SK-N-SH (cell line): ENCODE measurements at regions not wholly inside any gene's neighbourhood (a gene's known extent, or its start where the extent isn't known, plus 50 kb on each side); places are given as distances from the start of the nearest gene placed in this dataset.

Source experiments
- CTCF ChIA-PET: fragments of 300-600, 350-600 bp; formaldehyde crosslinking; extraction: SDS; loops from one replicate; lab custom pipeline; 2021; lab: Yijun Ruan, JAX
- POLR2A ChIA-PET: fragments of 350-600 bp; sonication (Branson Sonifier 250); formaldehyde crosslinking; extraction: SDS; loops from one replicate; lab custom pipeline; 2020; ENCODE audit warnings: antibody characterized with exemption, inconsistent platforms; lab: Yijun Ruan, JAX
- DNase-seq: peaks from one replicate; pipeline ENCODE4 v3.0.0; 2012
- H2AFZ ChIP-seq: fragments of 200-600 bp; sonication (generic); 2 replicates; pipeline ENCODE4 v1.8.1; 2016; ENCODE audit warnings: antibody characterized with exemption, mild to moderate bottlenecking, low read depth
- H3F3A ChIP-seq: fragments of 200-600 bp; sonication (generic); replicated peaks from 2 replicates; pipeline ENCODE3; 2016; ENCODE audit warnings: antibody characterized with exemption, mild to moderate bottlenecking; ENCODE audit not compliant: insufficient read depth
- H3K27ac ChIP-seq, 2 experiments: fragments of 200-500 bp in 1 of 2; fragments of 200-600 bp in 1 of 2; sonication (Bioruptor generic) in 1 of 2; sonication (generic), shearing (Covaris generic) in 1 of 2; 2 replicates each; pipeline versions ENCODE4 v1.5.1 to v1.6.1; 2014 to 2016; ENCODE audit warnings: low read depth in 2 of 2, inconsistent platforms in 1 of 2, low read length in 1 of 2, mild to moderate bottlenecking in 1 of 2, mixed read lengths in 1 of 2
- H3K27me3 ChIP-seq: fragments of 200-600 bp; sonication (generic), shearing (Covaris generic); 2 replicates; pipeline ENCODE4 v1.6.1; 2016; ENCODE audit warnings: mixed run types; ENCODE audit not compliant: insufficient read depth
- H3K36me3 ChIP-seq, 2 experiments: fragments of 200-500 bp in 1 of 2; fragments of 200-600 bp in 1 of 2; sonication (Bioruptor generic) in 1 of 2; sonication (generic) in 1 of 2; replicated peaks in 1 of 2; 2 replicates each; pipeline versions ENCODE3 to v1.5.1; 2014 to 2016; ENCODE audit warnings: low read length in 1 of 2, mild to moderate bottlenecking in 1 of 2; ENCODE audit not compliant: insufficient read depth in 2 of 2, control insufficient read depth in 1 of 2
- H3K4me1 ChIP-seq, 2 experiments: fragments of 200-500 bp in 1 of 2; fragments of 200-600 bp in 1 of 2; sonication (Bioruptor generic) in 1 of 2; sonication (generic), shearing (Covaris generic) in 1 of 2; 2 replicates each; pipeline versions ENCODE4 v1.5.1 to v1.6.1; 2014 to 2016; ENCODE audit warnings: low read depth in 1 of 2, low read length in 1 of 2, mixed run types in 1 of 2; ENCODE audit not compliant: insufficient read depth in 2 of 2, control insufficient read depth in 1 of 2
- H3K4me2 ChIP-seq: fragments of 200-600 bp; sonication (generic), shearing (Covaris generic); 2 replicates; pipeline ENCODE4 v1.6.1; 2017; ENCODE audit warnings: mixed run types
- H3K4me3 ChIP-seq, 2 experiments: fragments of 200-500 bp in 1 of 2; fragments of 200-600 bp in 1 of 2; sonication (Bioruptor generic) in 1 of 2; sonication (generic), shearing (Covaris generic) in 1 of 2; 2 replicates each; pipeline versions ENCODE4 v1.5.1 to v1.8.1; 2014 to 2016; ENCODE audit warnings: low read depth in 2 of 2, inconsistent platforms in 1 of 2, low read length in 1 of 2, mild to moderate bottlenecking in 1 of 2, mixed read lengths in 1 of 2, moderate library complexity in 1 of 2
- H3K79me2 ChIP-seq: fragments of 200-600 bp; sonication (generic); 2 replicates; pipeline ENCODE4 v1.8.1; 2017; ENCODE audit warnings: mild to moderate bottlenecking; ENCODE audit not compliant: insufficient read depth
- H3K9ac ChIP-seq: fragments of 200-600 bp; sonication (generic); 2 replicates; pipeline ENCODE4 v1.6.1; 2017; ENCODE audit warnings: mixed run types
- H3K9me2 ChIP-seq: fragments of 200-600 bp; sonication (generic); 2 replicates; pipeline ENCODE4 v1.6.1; 2017; ENCODE audit warnings: mixed run types
- H3K9me3 ChIP-seq: fragments of 200-600 bp; sonication (generic); 2 replicates; pipeline ENCODE4 v1.6.1; 2017; ENCODE audit warnings: mixed run types, mild to moderate bottlenecking, moderate library complexity
- H4K20me1 ChIP-seq: fragments of 200-600 bp; sonication (generic); 2 replicates; pipeline ENCODE4 v1.6.1; 2017; ENCODE audit warnings: mild to moderate bottlenecking, mixed run types; ENCODE audit not compliant: insufficient read depth
- CHD2 ChIP-seq: fragments of 150-350 bp; IDR thresholded peaks from 2 replicates; pipeline ENCODE4 v1.6.1; 2018; ENCODE audit warnings: low read length; ENCODE audit not compliant: partially characterized antibody
- CTCF ChIP-seq: fragments of 200-600 bp; sonication (generic); IDR thresholded peaks from 2 replicates; pipeline ENCODE4 v1.6.1; 2017; ENCODE audit warnings: antibody characterized with exemption, mild to moderate bottlenecking, moderate library complexity
- EZH2phosphoT487 ChIP-seq: fragments of 200-600 bp; sonication (generic); IDR thresholded peaks from 2 replicates; pipeline ENCODE4 v1.6.1; 2017; ENCODE audit warnings: low read depth, mixed run types, mild to moderate bottlenecking, antibody characterized with exemption, moderate library complexity, borderline replicate concordance
- FOXJ3 ChIP-seq: sonication (generic); formaldehyde crosslinking; IDR thresholded peaks from 2 replicates; pipeline ENCODE4 v1.5.1; 2020; ENCODE audit warnings: mild to moderate bottlenecking, missing genetic modification reagents
- GABPA ChIP-seq: IDR thresholded peaks from 2 replicates; pipeline ENCODE4 v1.4.0; 2012; ENCODE audit warnings: low read depth, mild to moderate bottlenecking
- GATA2 ChIP-seq: sonication (generic); formaldehyde crosslinking; IDR thresholded peaks from 2 replicates; pipeline ENCODE4 v1.5.0; 2020; ENCODE audit warnings: mild to moderate bottlenecking, missing genetic modification reagents
- JUND ChIP-seq: IDR thresholded peaks from 2 replicates; pipeline ENCODE4 v1.4.0; 2012
- MAX ChIP-seq: IDR thresholded peaks from 2 replicates; pipeline ENCODE4 v1.4.0; 2012; ENCODE audit warnings: low read depth
- MEF2A ChIP-seq: IDR thresholded peaks from 2 replicates; pipeline ENCODE4 v1.4.0; 2012; ENCODE audit warnings: low read depth, borderline replicate concordance
- MXI1 ChIP-seq: IDR thresholded peaks from 2 replicates; pipeline ENCODE4 v1.6.1; 2012; ENCODE audit warnings: mild to moderate bottlenecking, low read depth, low read length, improper control_type of control experiment
- PBX3 ChIP-seq: IDR thresholded peaks from 2 replicates; pipeline ENCODE4; 2012
- REST ChIP-seq: IDR thresholded peaks from 2 replicates; pipeline ENCODE4 v1.6.1; 2012; ENCODE audit warnings: mild to moderate bottlenecking, low read depth, low read length, moderate library complexity
- RXRA ChIP-seq: IDR thresholded peaks from 2 replicates; pipeline ENCODE4 v1.4.0; 2012; ENCODE audit warnings: low read depth, mild to moderate bottlenecking, borderline replicate concordance
- SMC3 ChIP-seq: IDR thresholded peaks from 2 replicates; pipeline ENCODE4 v1.6.1; 2012; ENCODE audit warnings: low read depth, low read length, improper control_type of control experiment
- TCF12 ChIP-seq: IDR thresholded peaks from 2 replicates; pipeline ENCODE4 v1.4.0; 2012
- WGBS: methylation state at CpG from one replicate; pipeline ENCODE4 v1.1.6; 2017; ENCODE audit warnings: low lambda C conversion rate; 5-methylcytosine and 5-hydroxymethylcytosine counted together

- TF ChIP-seq CTCF, result no peak
- no peak for TF ChIP-seq CHD2
- no peak for TF ChIP-seq SMC3
- TF ChIP-seq JUND, result no peak; the same call in 1 of the 2 replicates
Measured at GRCh38 chr9:109600142-109600541, 102.0 kb upstream of the PTPN3 start (continued).

- no peaks in the 10 kb centered on the region for H3K9me2 ChIP-seq
- ChIA-PET POLR2A (no interaction called here), CTCF (no interaction called here)
- no peak overlapping the region for H3K9ac ChIP-seq
- no peaks in the 10 kb centered on the region for H3K4me1 ChIP-seq
- no peak overlapping the region for H2AFZ ChIP-seq
- peaks cover 10% of the 10 kb centered on the region for H3F3A ChIP-seq
- TF ChIP-seq PBX3 (no peak), MEF2A (no peak), MXI1 (no peak), JUND (no peak), CHD2 (no peak), REST (no peak), MAX (no peak), GATA2 (CRISPR knock-in tag) (no peak), TCF12 (no peak), RXRA (no peak), FOXJ3 (no peak), GABPA (no peak), EZH2phosphoT487 (no peak)
- H3K27me3 ChIP-seq, result peaks cover 20% of the 10 kb centered on the region
- no peak overlapping the region for H3K4me3 ChIP-seq
- H3K9me3 ChIP-seq, result no peaks in the 10 kb centered on the region
- H4K20me1 ChIP-seq, result no peaks in the 10 kb centered on the region
- 21% methylated on average over 1 of the region's 1 CpG for WGBS
- no peak for DNase-seq
- H3K27ac ChIP-seq, result no peak overlapping the region
- H3K4me2 ChIP-seq, result no peak overlapping the region
- no peaks in the 10 kb centered on the region for H3K36me3 ChIP-seq
- H3K79me2 ChIP-seq, result no peaks in the 10 kb centered on the region
Measured at GRCh38 chr9:109601181-109601580, 103.1 kb upstream of the PTPN3 start.
